K562 (cell line): ENCODE measurements at regions not wholly inside any gene's neighbourhood (a gene's known extent, or its start where the extent isn't known, plus 50 kb on each side); places are given as distances from the start of the nearest gene placed in this dataset.

ENCODE experiments used
- HMGN3 ChIP-seq: IDR thresholded peaks from 2 replicates; pipeline ENCODE4 v1.6.1; 2011; ENCODE audit warnings: borderline replicate concordance, low read depth, mild to moderate bottlenecking, mixed read lengths, low read length; ENCODE audit not compliant: insufficient read length; ENCODE audit errors: extremely low read depth
- NR2C1 ChIP-seq, 2 experiments: fragments of 450-650 bp; IDR thresholded peaks; 2 replicates each; pipeline ENCODE4 v1.6.1; 2017; ENCODE audit warnings: mild to moderate bottlenecking in 2 of 2, antibody characterized with exemption in 1 of 2, inconsistent platforms in 1 of 2, missing compliant biosample characterization in 1 of 2, missing genetic modification characterization in 1 of 2
- PRDM10 ChIP-seq: fragments of 450-650 bp; IDR thresholded peaks from 2 replicates; pipeline ENCODE4 v1.6.1; 2018; ENCODE audit not compliant: partially characterized antibody
- REST ChIP-seq, 2 experiments: fragments of 450-650 bp; formaldehyde crosslinking in 1 of 2; IDR thresholded peaks; 2 replicates each; pipeline versions ENCODE4 v1.4.0 to v1.6.1; 2014 to 2020; ENCODE audit warnings: mild to moderate bottlenecking in 2 of 2, borderline replicate concordance in 1 of 2, low read depth in 1 of 2
- USF2 ChIP-seq: sonication (generic); formaldehyde crosslinking; IDR thresholded peaks from 2 replicates; pipeline ENCODE4 v1.5.0; 2020; ENCODE audit warnings: missing genetic modification reagents
- ZBTB9 ChIP-seq: fragments of 450-650 bp; formaldehyde crosslinking; IDR thresholded peaks from 2 replicates; pipeline ENCODE4 v1.4.0; 2020; ENCODE audit warnings: mild to moderate bottlenecking, moderate library complexity
- ZNF589 ChIP-seq: fragments of 200-800 bp; sonication (Bioruptor generic); IDR thresholded peaks from 2 replicates; pipeline ENCODE4 v1.6.1; 2016; ENCODE audit warnings: low read depth, missing genetic modification characterization, missing compliant biosample characterization

- TF ChIP-seq ZBTB9 (CRISPR knock-in tag) (peak; percentile 50; the same call in 1 of the 2 replicates), NR2C1 (IDR thresholded peaks at IDR 0.05) (no peak), NR2C1 (tag; IDR thresholded peaks at IDR 0.05) (0 out of 2 replicates have a peak, but pooled peaks have one; percentile 26), ZNF589 (peak; percentile 81), REST (IDR thresholded peaks at IDR 0.05; ENCODE audit: borderline replicate concordance) (peak; percentile 46; the same call in 1 of the 2 replicates), REST (CRISPR knock-in tag; IDR thresholded peaks at IDR 0.05; ENCODE audit: low read depth) (no peak), HMGN3 (no peak), PRDM10 (no peak), USF2 (CRISPR knock-in tag) (peak; percentile 91)
Measured at GRCh38 chr7:47211519-47211973, 370.4 kb downstream of the TNS3 start (continued).
